GM20000 (cell line): ENCODE measurements at regions not wholly inside any gene's neighbourhood (a gene's known extent, or its start where the extent isn't known, plus 50 kb on each side); places are given as distances from the start of the nearest gene placed in this dataset.

Source experiments
- DNase-seq: peaks from one replicate; pipeline ENCODE4 v3.0.0; 2012; ENCODE audit warnings: low spot score
- TF ChIP-seq, protein P1 (sequence below): IDR thresholded peaks from 2 replicates; pipeline ENCODE4 v1.5.1; 2012; ENCODE audit warnings: mild to moderate bottlenecking, control low read depth; ENCODE audit errors: extremely low read depth, missing control alignments

DNA sequence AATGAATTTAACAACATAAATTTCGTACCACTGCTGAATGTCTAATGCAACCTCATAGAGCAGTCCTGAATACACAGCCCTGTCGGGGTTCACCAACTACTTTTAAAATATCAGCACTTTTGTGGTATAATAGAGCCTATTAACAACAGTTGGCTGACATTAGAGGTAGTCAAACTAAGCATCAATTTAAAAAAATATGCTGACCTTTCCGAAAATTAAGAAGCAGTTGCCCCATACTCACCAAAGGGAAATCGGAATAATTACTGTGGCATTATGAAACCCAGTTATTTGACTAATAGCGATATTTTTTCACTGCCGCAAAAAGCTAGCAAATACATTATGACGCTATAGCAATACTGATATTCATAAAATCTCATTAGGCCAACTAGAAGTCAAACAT lies 273.5 kb upstream of the PPARGC1A start:
- no peak for DNase-seq
- TF ChIP-seq, protein P1, sequence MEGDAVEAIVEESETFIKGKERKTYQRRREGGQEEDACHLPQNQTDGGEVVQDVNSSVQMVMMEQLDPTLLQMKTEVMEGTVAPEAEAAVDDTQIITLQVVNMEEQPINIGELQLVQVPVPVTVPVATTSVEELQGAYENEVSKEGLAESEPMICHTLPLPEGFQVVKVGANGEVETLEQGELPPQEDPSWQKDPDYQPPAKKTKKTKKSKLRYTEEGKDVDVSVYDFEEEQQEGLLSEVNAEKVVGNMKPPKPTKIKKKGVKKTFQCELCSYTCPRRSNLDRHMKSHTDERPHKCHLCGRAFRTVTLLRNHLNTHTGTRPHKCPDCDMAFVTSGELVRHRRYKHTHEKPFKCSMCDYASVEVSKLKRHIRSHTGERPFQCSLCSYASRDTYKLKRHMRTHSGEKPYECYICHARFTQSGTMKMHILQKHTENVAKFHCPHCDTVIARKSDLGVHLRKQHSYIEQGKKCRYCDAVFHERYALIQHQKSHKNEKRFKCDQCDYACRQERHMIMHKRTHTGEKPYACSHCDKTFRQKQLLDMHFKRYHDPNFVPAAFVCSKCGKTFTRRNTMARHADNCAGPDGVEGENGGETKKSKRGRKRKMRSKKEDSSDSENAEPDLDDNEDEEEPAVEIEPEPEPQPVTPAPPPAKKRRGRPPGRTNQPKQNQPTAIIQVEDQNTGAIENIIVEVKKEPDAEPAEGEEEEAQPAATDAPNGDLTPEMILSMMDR = no peak

DNA sequence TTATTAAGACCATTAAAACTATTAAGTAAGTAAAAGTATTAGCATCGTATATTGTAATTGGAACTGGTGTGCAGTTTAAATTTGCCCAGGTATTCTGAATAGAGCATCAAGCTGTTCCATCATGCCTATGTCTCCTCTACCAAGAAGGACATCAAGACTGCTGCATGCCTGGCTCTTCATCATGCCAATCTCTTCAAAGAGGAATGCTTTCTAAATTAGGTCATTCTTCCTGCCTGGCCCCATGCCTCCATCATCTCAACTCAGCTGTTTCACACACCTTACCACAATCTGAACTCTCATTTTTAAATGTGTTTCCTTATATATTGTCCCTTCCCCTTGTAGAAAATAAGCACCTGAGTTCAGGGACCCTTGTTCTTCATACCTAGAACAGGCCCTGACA lies 270.5 kb upstream of the PPARGC1A start:
- DNase-seq = no peak
- TF ChIP-seq, protein P1 = no peak

GRCh38 chr4:24158031-24158430 lies 268.2 kb upstream of the PPARGC1A start:
- TF ChIP-seq, protein P1 = no peak
- no peak for DNase-seq

- TF ChIP-seq, protein P1 = no peak
Observed at GRCh38 chr4:24150034-24150433, 260.2 kb upstream of the PPARGC1A start.

DNA sequence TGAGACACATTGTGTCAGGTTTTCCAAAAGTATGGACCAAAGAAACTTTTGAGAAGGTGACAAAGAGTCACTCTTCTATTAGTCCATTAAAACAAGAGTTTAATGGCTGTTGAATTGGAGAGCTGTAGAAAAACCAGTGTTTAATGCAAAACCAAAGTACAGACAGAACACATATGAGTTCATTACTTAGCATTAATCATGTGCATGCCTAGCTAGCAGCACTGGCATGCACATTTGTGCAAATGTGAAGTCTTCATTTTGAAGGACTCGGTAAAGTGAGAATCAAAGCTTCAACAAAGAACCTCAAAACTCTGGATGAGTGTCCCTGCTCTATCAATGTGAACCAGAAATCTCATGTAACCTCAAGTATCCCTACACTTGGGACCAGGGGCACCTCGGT lies 256.3 kb upstream of the PPARGC1A start:
- TF ChIP-seq, protein P1 = no peak
- DNase-seq = no peak

More at GRCh38 chr4:24150034-24150433, 260.2 kb upstream of the PPARGC1A start:
- DNase-seq = no peak

GRCh38 chr4:24145591-24145990 lies 255.7 kb upstream of the PPARGC1A start:
- TF ChIP-seq, protein P1 = no peak
- no peak for DNase-seq

GRCh38 chr4:24144381-24144780 lies 254.5 kb upstream of the PPARGC1A start:
- TF ChIP-seq, protein P1 = no peak
- DNase-seq = no peak

DNA sequence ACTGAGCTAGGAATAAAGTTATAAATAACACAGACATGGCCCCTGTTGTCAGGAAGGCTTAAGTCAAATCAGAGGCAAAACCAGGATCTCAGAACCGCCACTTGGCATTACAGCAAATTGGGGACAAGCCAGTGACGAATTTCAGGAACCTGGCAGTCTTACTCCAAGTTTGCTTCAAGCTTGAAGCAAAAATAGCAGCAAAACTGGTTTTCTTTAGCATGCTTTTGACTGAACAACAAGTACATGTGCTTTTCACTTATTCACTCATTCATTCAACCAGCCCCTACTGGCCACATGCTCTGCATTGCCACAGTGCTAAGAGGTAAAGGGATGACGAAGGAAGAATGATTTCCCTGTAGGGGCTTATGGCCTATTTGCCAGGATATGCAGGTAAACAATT lies 253.9 kb upstream of the PPARGC1A start:
- TF ChIP-seq, protein P1 = no peak
- DNase-seq = no peak
